GM19240 (cell line): ENCODE measurements at regions not wholly inside any gene's neighbourhood (a gene's known extent, or its start where the extent isn't known, plus 50 kb on each side); places are given as distances from the start of the nearest gene placed in this dataset.

Experiments
- DNase-seq: peaks from one replicate; pipeline ENCODE4 v3.0.0; 2011; ENCODE audit warnings: low spot score; ENCODE audit not compliant: insufficient read length

DNA sequence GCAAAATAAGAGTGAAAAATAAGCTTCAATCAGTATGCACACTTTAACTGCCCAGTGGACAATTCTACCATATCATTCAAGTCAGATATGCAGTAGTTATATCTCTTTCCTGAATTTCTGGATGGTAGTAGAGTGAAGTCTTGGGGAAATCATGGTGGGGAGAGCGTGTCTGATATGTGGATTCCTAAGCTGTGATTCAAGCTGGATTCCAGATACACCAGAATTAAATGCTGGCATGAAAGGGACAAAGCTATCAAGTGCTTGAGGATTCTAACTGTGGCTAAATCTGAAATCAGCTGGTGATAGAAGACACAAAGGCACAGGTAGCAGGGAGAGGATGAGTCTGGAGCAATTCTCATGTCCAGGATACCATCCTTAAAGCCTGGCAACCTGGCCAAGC, 323.5 kb downstream of the DUSP10 start:
- no peak for DNase-seq

DNA sequence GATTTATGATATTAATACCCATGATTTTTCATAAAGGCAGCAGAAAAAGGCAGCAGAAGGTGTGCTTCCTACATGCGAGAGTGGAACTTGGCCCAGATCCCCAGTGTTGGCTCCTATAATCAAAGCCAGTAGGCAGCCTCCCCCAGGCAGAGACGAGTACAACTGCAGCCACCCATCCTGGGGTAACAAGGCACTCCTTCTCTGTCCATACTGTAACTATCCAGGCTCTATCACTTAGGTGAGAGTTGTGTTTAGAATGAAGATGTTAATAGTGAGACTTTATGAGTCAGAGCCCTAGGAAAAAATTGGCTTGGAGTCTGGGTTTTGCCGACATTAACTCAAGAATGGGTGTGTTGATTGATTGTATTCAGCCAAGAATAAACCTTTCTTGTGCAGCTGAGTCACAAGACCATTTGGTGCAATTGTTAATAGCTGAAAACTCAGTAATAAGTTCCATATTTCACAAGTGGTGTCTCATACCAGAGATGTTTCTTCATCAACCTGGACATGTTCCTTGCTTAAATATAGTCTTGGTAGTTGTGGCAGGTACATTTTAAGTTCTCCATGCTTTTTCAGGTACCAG, 322.3 kb downstream of the DUSP10 start:
- no peak for DNase-seq

DNA sequence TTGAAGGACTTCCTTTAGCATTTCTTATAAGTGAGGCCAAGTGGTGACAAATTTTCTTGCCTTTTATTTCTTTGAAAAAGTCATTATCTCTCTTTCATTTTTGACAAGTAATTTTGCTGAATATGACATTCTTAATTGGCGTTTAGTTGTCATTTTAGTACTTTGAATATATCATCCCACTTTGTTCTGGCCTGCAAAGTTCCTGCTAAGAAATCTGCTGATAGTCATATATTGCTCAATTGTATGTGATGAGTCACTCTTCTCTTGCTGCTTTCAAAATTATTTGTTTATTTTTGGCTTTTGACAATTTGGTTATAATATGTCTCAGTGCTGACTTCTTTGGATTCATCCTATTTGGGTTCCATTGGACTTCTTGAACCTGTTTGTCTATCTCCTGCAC, 312.6 kb downstream of the DUSP10 start:
- no peak for DNase-seq

DNA sequence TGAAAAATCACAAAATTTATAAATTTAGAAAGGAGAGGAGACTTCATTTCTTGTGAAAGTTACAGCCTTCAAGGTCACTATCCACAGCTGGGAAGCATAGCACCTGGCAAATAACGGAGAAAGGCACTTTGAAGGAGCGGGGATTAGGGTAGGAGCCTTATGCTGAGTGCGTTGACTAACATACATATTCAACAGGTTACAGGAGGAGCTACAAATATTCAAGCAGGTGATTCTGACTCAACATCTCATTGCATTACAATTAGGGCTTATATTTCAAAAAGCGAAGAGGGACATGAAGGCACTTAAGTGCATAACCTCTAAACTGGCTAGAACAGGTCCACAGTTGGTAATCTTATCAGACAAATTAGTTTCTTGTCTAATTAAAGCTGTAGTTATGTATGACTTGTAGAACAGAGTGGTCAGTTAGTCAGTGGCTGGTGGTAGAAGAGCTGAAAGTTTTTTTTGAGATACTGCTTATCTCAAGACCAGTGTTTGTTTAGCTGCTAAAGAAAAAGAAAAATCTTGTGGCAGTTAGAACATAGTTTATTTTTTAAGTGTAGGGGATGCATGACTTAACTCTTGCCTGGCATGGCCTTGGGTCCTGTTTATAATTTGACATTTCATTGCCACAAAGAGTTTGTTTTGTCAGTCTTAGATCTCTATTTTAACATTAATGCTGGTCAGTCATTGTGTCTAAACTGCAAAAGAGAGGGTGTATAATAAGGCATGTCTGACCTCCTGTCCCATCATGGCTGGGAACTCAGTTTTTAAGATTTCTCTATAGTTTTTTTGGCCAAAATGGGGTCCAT, 311.5 kb downstream of the DUSP10 start:
- DNase-seq: no peak

DNA sequence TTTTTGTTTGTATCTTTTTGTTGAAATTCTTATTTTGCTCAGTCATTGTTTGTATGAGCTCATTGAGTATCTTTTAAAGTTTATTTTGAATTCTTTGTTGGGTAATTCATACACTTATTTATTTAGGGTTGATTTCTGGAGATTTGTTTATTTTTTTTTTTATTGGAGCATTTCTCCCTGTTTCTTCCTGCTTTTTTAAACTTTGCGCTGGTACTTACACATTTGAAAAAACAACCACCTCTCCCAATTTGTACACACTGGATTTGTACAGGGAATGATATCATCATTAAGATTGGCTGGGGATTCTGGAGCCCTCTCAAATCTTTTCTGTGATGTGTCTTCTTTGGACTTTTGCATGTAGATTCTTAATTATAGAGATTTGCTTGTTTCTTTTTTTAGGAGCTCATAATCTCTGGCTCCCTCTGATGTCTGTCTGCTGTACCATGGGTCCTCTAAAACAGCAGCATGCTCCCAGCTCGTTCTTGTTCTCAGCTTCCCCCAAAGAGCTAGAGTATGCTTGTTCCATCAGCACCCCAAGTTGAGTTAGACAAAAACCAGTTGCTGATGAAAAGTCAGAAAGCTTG, 310.7 kb downstream of the DUSP10 start:
- no peak for DNase-seq

DNA sequence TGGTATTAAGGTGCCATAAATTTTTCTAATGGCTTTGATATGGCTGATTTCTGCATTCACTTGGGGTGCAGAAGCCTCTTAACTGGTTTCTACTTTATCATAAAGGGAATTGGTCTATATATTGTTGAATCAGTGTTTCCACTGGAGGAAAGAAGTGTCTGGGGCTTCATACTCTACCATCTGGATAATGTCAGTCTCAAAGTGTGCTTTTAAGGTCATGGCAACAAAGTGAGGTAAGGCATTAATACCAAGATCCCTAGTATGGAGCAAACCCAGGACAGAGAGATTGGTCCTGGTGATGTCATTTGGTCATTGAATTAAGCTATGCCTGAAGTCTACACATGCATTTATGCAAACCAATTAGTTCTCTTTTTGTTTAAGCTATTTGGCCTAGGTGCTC, 309.9 kb downstream of the DUSP10 start:
- no peak for DNase-seq

DNA sequence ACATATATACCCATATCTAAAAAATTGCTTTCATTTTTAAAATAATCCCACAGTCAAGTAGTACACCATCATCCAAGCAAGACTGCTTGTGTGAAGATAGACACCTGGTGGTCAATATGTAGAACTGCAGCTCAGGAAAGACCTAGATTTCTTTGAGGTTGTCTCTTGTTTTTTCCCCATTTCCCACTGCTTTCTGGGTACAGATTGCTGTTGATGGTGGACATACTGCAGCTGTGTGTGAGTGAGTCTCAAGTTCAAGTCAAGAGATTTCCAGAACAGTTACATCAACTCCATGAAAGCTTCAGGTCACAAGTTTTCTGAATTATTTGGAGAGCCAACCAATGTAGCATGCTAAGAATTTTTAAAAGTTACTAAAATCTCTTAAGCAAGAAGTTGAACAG, 306.4 kb downstream of the DUSP10 start:
- DNase-seq: no peak

DNA sequence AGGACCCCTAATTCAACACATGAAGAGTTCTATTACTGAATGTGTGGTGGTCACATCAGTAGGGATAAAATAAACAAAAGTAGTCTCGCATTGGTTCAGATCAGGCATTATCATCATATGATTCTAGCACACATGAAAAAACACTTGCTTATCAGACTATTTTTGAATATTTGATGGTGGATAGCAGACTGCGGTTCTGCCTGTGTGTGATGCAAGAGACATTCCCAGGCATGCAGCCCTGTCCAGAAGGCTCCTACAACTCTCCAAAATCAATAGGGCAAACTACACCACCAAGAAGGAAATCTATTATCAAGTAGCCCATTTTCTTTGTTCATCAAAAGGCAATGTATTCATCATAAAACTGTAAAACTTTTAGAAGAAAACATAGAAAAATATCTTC, 304.7 kb downstream of the DUSP10 start:
- no peak for DNase-seq

DNA sequence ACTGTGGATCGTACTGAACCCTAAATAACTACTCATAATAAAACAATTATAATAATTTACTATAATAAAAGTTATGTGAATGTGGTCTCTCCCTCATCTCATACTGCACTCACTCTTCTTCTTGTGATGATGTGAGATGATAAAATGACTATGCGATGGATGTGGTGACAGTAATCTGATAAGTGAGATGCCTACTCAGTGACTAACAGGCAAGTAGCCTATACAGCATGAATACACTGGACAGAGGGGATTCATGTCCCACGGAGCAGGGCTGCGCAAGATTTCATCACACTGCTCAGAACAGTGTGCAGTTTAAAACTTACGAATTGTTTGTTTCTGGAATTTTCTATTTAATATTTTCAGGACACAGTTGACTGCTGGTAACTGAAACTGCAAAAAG, 304.0 kb downstream of the DUSP10 start:
- DNase-seq: no peak

DNA sequence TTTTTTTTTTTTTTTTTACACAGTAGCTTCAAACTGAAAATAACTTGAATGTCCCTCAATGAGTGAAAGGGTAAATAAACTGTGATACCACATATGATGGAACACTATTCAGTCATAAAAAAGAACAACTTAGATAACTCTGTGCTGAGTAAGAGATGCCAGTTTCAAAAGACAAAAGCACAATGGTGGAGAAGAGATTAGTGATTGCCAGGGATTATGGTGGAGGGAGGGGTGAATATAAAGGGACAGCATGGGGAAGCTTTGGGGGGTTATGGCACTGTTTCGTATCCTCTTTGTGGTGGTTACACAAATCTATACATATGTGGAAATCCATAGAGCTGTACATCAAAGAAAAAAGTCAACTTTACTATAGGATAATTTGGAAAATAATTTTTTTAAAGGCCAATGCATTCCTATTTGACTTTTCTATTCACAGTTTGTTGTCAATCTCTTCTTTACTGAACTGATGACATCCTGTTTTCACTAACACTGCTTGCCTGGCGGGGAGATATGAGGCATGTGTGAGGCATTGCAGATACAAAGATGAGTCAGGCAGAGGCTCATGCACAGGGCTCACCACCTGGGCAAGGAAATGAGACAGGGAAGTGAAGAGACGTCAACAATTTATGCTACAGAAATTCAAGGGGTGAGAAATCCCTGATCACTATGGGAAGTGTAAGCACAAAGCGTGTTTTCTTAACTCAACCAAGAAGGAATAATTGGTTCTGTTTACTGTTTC, 302.7 kb downstream of the DUSP10 start:
- no peak for DNase-seq

DNA sequence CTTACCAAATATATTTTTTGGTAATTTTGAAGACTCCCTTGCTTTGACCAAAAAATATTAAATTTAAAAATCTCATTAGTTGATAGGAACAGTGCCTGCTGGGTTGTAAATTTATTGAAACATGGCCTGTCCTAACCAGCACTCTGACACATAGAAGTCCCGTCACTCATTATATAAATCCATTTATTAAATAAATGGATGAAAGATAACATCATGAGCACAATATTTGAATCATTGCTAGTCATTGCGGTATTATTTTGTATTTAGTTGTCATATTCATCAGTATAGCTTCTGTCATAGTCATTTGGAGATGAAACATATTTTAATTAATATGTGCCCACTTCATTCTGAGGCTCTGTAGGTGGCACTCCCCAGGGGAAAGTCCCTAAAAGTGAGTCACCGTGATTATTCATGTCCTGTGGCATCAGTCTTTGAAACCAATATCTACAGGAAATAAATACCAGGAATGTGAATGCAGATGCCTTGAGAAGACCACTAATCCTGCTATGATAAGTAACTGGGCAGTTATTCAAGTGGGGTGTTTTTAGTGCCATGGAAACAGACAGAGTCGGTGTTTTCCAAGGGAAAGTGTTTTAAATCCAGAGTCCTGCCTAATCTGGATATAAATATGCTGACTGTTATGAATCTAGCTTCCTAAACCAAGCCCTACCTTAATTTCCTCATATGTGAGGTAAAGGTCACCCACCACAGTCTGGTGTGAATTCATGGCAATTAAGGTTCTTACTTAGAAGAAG, 302.0 kb downstream of the DUSP10 start:
- DNase-seq: no peak

DNA sequence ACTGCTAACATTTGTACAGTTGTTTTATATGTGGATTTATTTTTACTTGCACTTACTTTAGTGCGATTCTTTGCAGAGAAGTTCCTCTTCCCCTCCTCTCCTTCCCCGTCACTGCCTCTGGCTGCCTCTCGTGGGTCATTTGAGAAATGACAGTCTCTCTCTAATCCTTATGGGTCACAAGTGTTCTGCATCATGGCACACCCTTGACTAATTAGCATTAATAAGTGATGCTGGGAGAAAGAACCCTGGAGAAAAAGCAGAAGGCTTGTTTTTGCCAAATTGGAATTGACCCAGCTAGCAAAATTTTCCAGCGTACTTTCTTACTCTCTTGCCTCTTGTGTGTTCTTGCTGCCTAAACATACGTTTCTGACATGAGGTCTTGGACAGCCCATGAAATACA, 301.2 kb downstream of the DUSP10 start:
- DNase-seq: no peak

DNA sequence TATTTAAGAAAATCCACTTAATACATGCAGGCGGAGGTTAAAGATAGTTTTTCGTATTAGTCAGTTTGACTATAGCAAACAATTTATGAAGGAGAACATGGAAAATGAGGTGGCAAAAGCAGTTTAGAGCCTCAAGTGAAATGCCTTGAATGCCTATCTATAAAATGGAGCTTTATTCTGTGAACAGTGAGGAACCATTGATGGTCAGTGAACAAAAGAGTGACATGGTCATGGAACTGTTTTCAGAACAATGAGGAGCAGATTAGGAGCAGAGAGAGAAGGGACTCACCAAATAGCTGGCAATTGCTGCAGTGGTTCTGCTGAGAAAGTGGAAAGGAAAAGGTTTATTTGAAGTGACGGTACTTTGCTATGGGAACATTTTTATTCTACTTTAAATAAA, 299.8 kb downstream of the DUSP10 start:
- no peak for DNase-seq

DNA sequence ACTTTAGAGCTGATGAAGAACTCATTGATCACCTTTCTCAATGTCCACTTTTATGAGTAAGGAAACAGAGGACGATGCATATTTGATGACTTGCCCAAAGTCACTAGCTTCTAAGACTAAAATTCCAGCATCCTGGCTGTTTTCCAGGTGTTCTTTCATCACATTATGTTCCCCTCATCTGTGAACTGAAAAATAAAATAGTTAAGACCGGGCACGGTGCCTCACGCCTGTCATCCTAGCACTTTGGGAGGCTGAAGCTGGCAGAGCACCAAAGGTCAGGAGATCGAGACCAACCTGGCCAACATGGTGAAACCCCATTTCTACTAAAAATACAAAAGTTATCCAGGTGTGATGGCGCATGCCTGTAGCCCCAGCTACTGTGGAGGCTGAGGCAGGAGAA, 297.5 kb downstream of the DUSP10 start:
- DNase-seq: no peak

DNA sequence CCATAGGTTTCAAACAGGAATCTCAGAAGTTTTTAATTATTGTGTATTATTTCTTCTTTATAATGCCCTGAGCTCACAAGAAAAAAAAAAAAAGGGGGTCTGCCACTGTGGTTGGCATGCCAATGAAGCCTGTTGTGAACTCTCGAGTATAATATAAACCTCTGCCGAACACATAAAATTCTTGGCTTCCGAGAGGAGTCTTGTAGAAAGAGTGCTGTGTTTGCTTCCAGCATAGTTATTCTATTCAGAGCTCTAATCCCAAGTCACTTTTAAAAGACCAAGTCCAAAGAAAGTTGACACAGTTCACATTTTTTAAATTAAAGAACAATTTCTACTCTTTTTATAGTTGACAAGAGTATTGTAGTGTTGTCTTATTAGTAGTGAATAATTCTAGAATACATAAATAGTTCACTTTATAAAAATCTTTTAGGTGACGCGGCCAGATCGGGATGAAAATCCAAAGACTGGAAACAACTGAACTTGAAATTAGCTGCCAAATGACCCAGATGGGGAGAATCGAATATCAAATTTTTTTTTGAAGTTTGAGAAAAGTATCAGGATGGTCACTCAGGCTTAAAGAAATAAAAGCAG, 293.2 kb downstream of the DUSP10 start:
- no peak for DNase-seq

DNA sequence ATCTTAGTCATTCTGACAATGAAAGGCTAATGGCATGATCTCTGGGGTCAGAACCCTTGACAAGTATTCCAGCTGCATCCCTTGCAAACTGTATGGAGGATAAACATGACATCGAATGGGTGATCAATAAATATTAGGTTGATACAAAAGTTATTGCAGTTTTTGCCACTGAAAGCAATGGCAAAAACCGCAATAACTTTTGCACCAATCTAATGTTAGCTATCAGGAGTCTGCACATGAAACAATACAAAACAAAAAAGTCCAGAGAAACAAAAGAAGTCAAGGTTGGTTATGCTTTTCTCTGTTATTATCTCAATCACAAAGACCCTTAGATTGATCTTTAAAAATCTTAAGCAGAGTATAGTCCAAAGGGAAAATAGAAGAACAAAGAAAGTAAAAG, 292.7 kb downstream of the DUSP10 start:
- DNase-seq: no peak

DNA sequence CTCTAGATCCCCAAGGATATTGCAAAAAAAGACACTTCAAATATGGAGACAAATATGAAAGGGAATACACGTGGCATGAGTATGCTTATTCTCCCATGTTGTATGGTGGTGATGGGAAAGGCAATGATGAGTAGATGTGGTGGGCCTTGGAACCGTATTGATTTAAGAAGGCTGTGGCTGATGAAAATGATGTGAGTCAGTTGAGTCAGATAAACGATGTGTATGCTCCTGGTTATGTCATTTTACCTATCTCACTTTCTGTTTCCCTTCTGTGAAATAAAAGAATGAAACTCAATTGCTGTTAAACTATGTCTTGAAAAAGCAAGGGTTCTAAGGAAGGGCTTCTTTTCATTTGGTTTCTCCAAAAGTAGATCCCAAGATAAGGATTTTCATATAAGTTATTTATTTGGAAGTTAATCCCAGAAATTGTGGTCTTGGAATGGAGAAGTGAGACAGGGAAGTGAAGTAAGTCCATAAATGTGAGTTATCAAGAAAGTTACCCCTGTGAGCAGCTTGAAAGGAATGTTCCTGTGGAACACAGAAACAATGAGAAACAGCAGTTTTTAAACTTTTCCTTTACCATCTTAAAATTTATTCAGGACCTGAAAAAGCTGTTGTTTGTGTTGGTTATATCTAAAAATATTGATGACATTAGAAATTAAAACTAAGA, 292.0 kb downstream of the DUSP10 start:
- no peak for DNase-seq

DNA sequence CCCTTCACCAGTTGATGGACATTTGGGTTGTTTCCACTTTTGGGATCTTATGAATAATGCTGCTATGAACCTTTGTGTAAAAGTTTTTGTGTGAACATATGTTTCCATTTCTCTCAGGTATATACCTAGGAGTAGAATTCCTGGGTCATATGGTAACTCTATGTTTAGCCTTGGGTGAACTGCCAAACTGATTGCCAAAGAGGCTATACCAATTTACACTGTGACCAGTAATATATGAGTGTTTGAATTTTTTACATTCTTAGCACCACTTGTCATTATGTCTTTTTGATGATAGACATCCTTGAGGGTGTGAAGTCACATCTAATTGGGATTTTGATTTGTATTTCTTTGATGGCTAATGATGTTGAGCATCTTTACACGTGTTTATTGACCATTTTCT, 290.1 kb downstream of the DUSP10 start:
- DNase-seq: no peak

DNA sequence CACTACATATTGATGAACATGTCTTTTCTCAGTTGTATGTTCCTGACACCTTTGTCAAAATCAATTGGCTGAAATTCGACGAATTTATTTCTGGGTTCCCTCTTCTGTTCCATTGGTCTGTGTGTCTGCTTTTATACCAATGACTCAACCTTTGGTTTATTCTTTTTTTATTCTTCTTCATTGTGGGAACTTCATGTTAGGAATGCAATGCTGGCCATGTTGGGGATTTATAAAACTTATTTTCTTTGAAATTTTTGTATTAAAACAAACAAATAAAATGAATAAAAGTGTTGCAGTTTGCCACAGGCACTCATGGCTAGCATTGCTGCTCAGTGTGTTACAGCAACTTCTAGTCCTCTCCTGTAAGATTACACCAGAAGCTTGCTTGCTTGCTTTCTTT, 287.8 kb downstream of the DUSP10 start:
- DNase-seq: no peak

DNA sequence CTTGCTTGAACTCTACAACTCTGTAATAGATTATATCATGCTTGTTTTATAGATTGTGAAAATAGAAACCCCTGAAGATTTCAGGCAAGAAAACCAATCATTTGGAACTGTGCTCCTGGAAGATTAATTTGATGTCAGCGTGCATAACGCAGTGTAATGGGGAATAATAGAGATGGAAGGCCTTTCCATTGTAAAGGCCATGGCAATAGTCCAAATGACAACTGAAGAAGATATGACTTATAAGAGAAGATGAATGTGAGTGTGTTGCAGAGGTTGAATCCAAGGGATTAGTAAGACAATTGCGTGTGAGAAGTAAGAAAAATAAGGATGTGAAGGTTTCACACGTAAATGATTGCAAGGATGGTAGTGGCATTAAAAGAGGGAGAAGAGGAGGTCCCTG, 285.0 kb downstream of the DUSP10 start:
- DNase-seq: no peak
